Hematopoietic multipotent progenitor cell treated with erythropoietin and hydrocortisone succinate and interleukin-3 and kit ligand, for 8 days (in vitro differentiated cells): ENCODE measurements at regions not wholly inside any gene's neighbourhood (a gene's known extent, or its start where the extent isn't known, plus 50 kb on each side); places are given as distances from the start of the nearest gene placed in this dataset.

Experiments used
- DNase-seq: peaks from one replicate; pipeline ENCODE4 v3.0.0-alpha.2; 2015

- peak; percentile 27 for DNase-seq
These were observed 59.0 kb upstream of the MINAR1 start for GRCh38 chr15:79373113-79373512.

- DNase-seq, result no peak
These were observed 58.4 kb upstream of the MINAR1 start for GRCh38 chr15:79373728-79374127.

GRCh38 chr15:79376383-79376782, 55.8 kb upstream of the MINAR1 start:
- no peak for DNase-seq

- peak; percentile 74 for DNase-seq
These were observed 53.6 kb upstream of the MINAR1 start for GRCh38 chr15:79378394-79379109.

- peak; percentile 77 for DNase-seq
These were observed 51.2 kb upstream of the MINAR1 start for GRCh38 chr15:79380755-79381497.

GRCh38 chr15:79381593-79381992, 50.5 kb upstream of the MINAR1 start:
- DNase-seq, result no peak
